ENCODE measurements at regions not wholly inside any gene's neighbourhood (a gene's known extent, or its start where the extent isn't known, plus 50 kb on each side); places are given as distances from the start of the nearest gene placed in this dataset.

DNA sequence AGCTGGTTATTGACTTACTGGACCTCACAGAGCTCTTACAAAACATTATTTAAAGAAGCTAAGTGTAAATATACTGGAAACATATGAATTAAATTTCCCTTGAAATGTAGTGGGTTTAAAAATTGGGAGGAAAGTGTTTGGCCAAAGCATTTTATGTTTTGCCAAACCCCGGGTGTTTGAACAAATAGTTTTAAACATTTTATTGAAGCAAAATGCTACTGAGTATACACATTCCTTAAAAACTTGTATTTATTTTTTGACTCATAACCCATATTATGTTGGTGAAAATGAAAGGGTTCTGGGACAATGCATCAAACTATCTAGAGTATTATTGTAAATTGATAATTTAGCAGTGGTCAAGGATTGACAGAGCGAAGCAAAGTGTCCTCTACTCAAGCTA lies 1048.5 kb downstream of the SLC6A15 start:
- no peak overlapping the region for H3K4me2 ChIP-seq (ENCODE audit: insufficient read depth, low read length, poor library complexity, severe bottlenecking)
- WGBS, 2 donors (ENCODE audit: extremely low coverage in 2 of 2, insufficient read length in 2 of 2, insufficient replicate concordance in 1 of 2): no CpG with 5 or more reads among the region's 2 CpGs
- H3K36me3 ChIP-seq (replicated peaks in 1 of 2; ENCODE audit: control insufficient read depth in 2 of 2, insufficient read depth in 2 of 2, low read length in 2 of 2): no peaks in the 10 kb centered on the region
- no peak overlapping the region for H3K18ac ChIP-seq (ENCODE audit: low read length)
- no peak overlapping the region for H2BK12ac ChIP-seq (ENCODE audit: low read length)
- no peak for DNase-seq (ENCODE audit: low spot score)
- no peak overlapping the region for H3K23ac ChIP-seq (ENCODE audit: low read depth, low read length, poor library complexity)
- no peaks in the 10 kb centered on the region for H3K79me1 ChIP-seq (ENCODE audit: low read depth, low read length)
- H4K91ac ChIP-seq (ENCODE audit: low read depth, low read length, poor library complexity): no peak overlapping the region
- no peak overlapping the region for H3K27ac ChIP-seq (replicated peaks; ENCODE audit: low read length)
- H3K9ac ChIP-seq (ENCODE audit: low read depth, low read length, poor library complexity): no peak overlapping the region
- no peak overlapping the region for H2AFZ ChIP-seq (ENCODE audit: low read length)
- H3K27me3 ChIP-seq (ENCODE audit: control insufficient read depth in 3 of 3, insufficient read depth in 3 of 3, low read depth in 1 of 3, low read length in 3 of 3): no peaks in the 10 kb centered on the region
- H3K4me3 ChIP-seq (ENCODE audit: low read length in 2 of 2): no peak overlapping the region
- H2AK5ac ChIP-seq (ENCODE audit: low read depth, low read length): no peak overlapping the region
- H4K8ac ChIP-seq (ENCODE audit: low read depth, low read length): no peak overlapping the region
- no peak overlapping the region for H3K4ac ChIP-seq (ENCODE audit: low read length)
- no peak overlapping the region for H2BK15ac ChIP-seq (ENCODE audit: low read length)
- no peaks in the 10 kb centered on the region for H3K9me3 ChIP-seq (replicated peaks in 1 of 2; ENCODE audit: control insufficient read depth in 2 of 2, insufficient read depth in 1 of 2, low read depth in 1 of 2, low read length in 2 of 2)
- no peak overlapping the region for H3K14ac ChIP-seq (ENCODE audit: low read length)
- H3K4me1 ChIP-seq (ENCODE audit: control insufficient read depth in 2 of 2, insufficient read depth in 1 of 2, low read depth in 1 of 2, low read length in 2 of 2): no peaks in the 10 kb centered on the region
- no peak overlapping the region for H2BK5ac ChIP-seq (ENCODE audit: low read length)
- no peak overlapping the region for H2BK120ac ChIP-seq (ENCODE audit: low read depth, low read length)

DNA sequence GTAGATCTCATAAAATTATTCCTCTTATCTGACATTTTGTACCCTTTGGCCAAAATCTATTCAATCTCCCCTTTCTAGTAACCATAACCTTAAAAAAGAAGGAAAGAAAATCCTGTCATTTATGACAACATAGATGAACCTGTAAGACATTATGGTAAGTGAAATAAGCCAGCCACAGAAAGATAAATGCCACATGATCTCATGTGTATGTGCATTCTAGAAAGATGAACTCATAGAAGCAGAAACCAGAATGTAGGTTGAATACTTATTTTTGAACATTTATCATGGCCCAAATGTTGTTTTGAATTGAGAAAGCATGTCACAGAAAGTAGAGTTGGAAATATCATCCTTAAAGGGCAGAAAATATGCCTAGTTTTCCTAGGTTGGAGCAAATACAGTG lies 1053.6 kb downstream of the SLC6A15 start:
- Histone ChIP-seq H3K4me1 (ENCODE audit: control insufficient read depth in 2 of 2, insufficient read depth in 1 of 2, low read depth in 1 of 2, low read length in 2 of 2) (no peaks in the 10 kb centered on the region), H2AFZ (ENCODE audit: low read length) (no peak overlapping the region), H3K23ac (ENCODE audit: low read depth, low read length, poor library complexity) (no peak overlapping the region), H3K27me3 (ENCODE audit: control insufficient read depth in 3 of 3, insufficient read depth in 3 of 3, low read depth in 1 of 3, low read length in 3 of 3) (no peaks in the 10 kb centered on the region), H3K14ac (ENCODE audit: low read length) (no peak overlapping the region), H2BK12ac (ENCODE audit: low read length) (no peak overlapping the region), H3K9me3 (replicated peaks in 1 of 2; ENCODE audit: control insufficient read depth in 2 of 2, insufficient read depth in 1 of 2, low read depth in 1 of 2, low read length in 2 of 2) (peaks cover 10% of the 10 kb centered on the region in 2 donors), H2BK120ac (ENCODE audit: low read depth, low read length) (no peak overlapping the region), H3K9ac (ENCODE audit: low read depth, low read length, poor library complexity) (no peak overlapping the region), H3K36me3 (replicated peaks in 1 of 2; ENCODE audit: control insufficient read depth in 2 of 2, insufficient read depth in 2 of 2, low read length in 2 of 2) (no peaks in the 10 kb centered on the region), H3K4me2 (ENCODE audit: insufficient read depth, low read length, poor library complexity, severe bottlenecking) (no peak overlapping the region), H3K79me1 (ENCODE audit: low read depth, low read length) (no peaks in the 10 kb centered on the region), H3K4me3 (ENCODE audit: low read length in 2 of 2) (no peak overlapping the region), H2BK5ac (ENCODE audit: low read length) (no peak overlapping the region), H2BK15ac (ENCODE audit: low read length) (no peak overlapping the region), H3K4ac (ENCODE audit: low read length) (no peak overlapping the region), H3K27ac (replicated peaks; ENCODE audit: low read length) (no peak overlapping the region), H2AK5ac (ENCODE audit: low read depth, low read length) (no peak overlapping the region), H4K8ac (ENCODE audit: low read depth, low read length) (no peak overlapping the region), H3K18ac (ENCODE audit: low read length) (no peak overlapping the region), H4K91ac (ENCODE audit: low read depth, low read length, poor library complexity) (no peak overlapping the region)
- no peak for DNase-seq (ENCODE audit: low spot score)

DNA sequence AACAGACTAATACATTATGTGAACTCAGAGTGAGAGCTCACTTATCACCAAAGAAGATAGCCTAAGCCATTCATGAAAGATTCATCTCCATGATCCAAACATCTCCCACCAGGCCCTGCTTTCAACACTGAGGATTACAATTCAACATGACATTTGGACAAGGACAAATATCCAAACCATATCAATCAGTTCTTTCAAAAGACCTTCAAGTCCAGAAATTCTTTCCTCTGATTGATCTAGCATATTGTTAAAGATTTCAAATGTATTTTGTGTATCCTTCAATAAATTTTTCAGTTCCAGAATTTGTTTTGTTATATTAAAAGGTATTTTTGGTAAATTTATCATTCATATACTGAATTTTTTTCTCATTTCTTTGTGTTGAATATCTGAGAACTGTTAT lies 1055.8 kb downstream of the SLC6A15 start:
- Histone ChIP-seq H2BK12ac (ENCODE audit: low read length) (no peak overlapping the region), H3K18ac (ENCODE audit: low read length) (no peak overlapping the region), H3K36me3 (replicated peaks in 1 of 2; ENCODE audit: control insufficient read depth in 2 of 2, insufficient read depth in 2 of 2, low read length in 2 of 2) (no peaks in the 10 kb centered on the region), H3K4me1 (ENCODE audit: control insufficient read depth in 2 of 2, insufficient read depth in 1 of 2, low read depth in 1 of 2, low read length in 2 of 2) (no peaks in the 10 kb centered on the region), H2AK5ac (ENCODE audit: low read depth, low read length) (no peak overlapping the region), H2BK120ac (ENCODE audit: low read depth, low read length) (no peak overlapping the region), H4K91ac (ENCODE audit: low read depth, low read length, poor library complexity) (no peak overlapping the region), H3K4ac (ENCODE audit: low read length) (no peak overlapping the region), H2BK15ac (ENCODE audit: low read length) (no peak overlapping the region), H3K27ac (replicated peaks; ENCODE audit: low read length) (no peak overlapping the region), H3K14ac (ENCODE audit: low read length) (no peak overlapping the region), H3K4me3 (ENCODE audit: low read length in 2 of 2) (no peak overlapping the region), H3K9me3 (replicated peaks in 1 of 2; ENCODE audit: control insufficient read depth in 2 of 2, insufficient read depth in 1 of 2, low read depth in 1 of 2, low read length in 2 of 2) (peaks cover 10% of the 10 kb centered on the region in 2 donors), H2AFZ (ENCODE audit: low read length) (no peak overlapping the region), H4K8ac (ENCODE audit: low read depth, low read length) (no peak overlapping the region), H3K9ac (ENCODE audit: low read depth, low read length, poor library complexity) (no peak overlapping the region), H3K79me1 (ENCODE audit: low read depth, low read length) (no peaks in the 10 kb centered on the region), H3K27me3 (ENCODE audit: control insufficient read depth in 3 of 3, insufficient read depth in 3 of 3, low read depth in 1 of 3, low read length in 3 of 3) (no peaks in the 10 kb centered on the region), H3K23ac (ENCODE audit: low read depth, low read length, poor library complexity) (no peak overlapping the region), H2BK5ac (ENCODE audit: low read length) (no peak overlapping the region), H3K4me2 (ENCODE audit: insufficient read depth, low read length, poor library complexity, severe bottlenecking) (no peak overlapping the region)
- no peak for DNase-seq (ENCODE audit: low spot score)

DNA sequence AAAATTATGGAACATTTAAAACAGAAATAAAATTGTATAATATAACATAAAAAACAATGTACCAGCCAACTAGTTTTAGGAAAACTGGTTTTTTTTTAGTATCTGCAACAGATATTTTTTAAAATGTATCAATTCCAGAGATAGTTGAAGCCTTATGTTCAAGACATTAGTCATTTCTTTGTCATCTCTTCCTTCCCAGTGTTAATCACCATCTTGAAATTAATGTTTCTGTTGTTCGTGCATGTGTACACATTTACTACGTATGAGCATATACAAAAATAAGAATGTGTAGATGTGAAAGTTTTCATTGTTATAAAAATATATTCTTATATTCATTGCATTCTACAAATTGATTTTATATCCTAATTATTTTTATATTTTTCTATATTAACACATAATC lies 1062.1 kb downstream of the SLC6A15 start:
- Histone ChIP-seq H2BK15ac (ENCODE audit: low read length) (no peak overlapping the region), H3K4me1 (ENCODE audit: control insufficient read depth in 2 of 2, insufficient read depth in 1 of 2, low read depth in 1 of 2, low read length in 2 of 2) (no peaks in the 10 kb centered on the region), H3K4ac (ENCODE audit: low read length) (no peak overlapping the region), H2BK12ac (ENCODE audit: low read length) (no peak overlapping the region), H3K79me1 (ENCODE audit: low read depth, low read length) (no peaks in the 10 kb centered on the region), H2AFZ (ENCODE audit: low read length) (no peak overlapping the region), H3K23ac (ENCODE audit: low read depth, low read length, poor library complexity) (no peak overlapping the region), H4K8ac (ENCODE audit: low read depth, low read length) (no peak overlapping the region), H3K27ac (replicated peaks; ENCODE audit: low read length) (no peak overlapping the region), H2BK5ac (ENCODE audit: low read length) (no peak overlapping the region), H2AK5ac (ENCODE audit: low read depth, low read length) (no peak overlapping the region), H3K4me2 (ENCODE audit: insufficient read depth, low read length, poor library complexity, severe bottlenecking) (no peak overlapping the region), H3K36me3 (replicated peaks in 1 of 2; ENCODE audit: control insufficient read depth in 2 of 2, insufficient read depth in 2 of 2, low read length in 2 of 2) (no peaks in the 10 kb centered on the region), H3K9ac (ENCODE audit: low read depth, low read length, poor library complexity) (no peak overlapping the region), H3K27me3 (ENCODE audit: control insufficient read depth in 3 of 3, insufficient read depth in 3 of 3, low read depth in 1 of 3, low read length in 3 of 3) (no peaks in the 10 kb centered on the region), H2BK120ac (ENCODE audit: low read depth, low read length) (no peak overlapping the region), H3K18ac (ENCODE audit: low read length) (no peak overlapping the region), H3K4me3 (ENCODE audit: low read length in 2 of 2) (no peak overlapping the region), H3K14ac (ENCODE audit: low read length) (no peak overlapping the region), H4K91ac (ENCODE audit: low read depth, low read length, poor library complexity) (no peak overlapping the region), H3K9me3 (replicated peaks in 1 of 2; ENCODE audit: control insufficient read depth in 2 of 2, insufficient read depth in 1 of 2, low read depth in 1 of 2, low read length in 2 of 2) (no peaks in the 10 kb centered on the region)
- no CpG with 5 or more reads among the region's 2 CpGs for WGBS, 2 donors (ENCODE audit: extremely low coverage in 2 of 2, insufficient read length in 2 of 2, insufficient replicate concordance in 1 of 2)
- DNase-seq (ENCODE audit: low spot score): no peak

Measured in neuronal stem cell (in vitro differentiated cells).